ENCODE measurements at regions not wholly inside any gene's neighbourhood (a gene's known extent, or its start where the extent isn't known, plus 50 kb on each side); places are given as distances from the start of the nearest gene placed in this dataset.
"Not testable (repeated sequence)": the region's sequence is repeated elsewhere in the genome, so short reads cannot be mapped to it uniquely, and the experiment has no call there.

DNA sequence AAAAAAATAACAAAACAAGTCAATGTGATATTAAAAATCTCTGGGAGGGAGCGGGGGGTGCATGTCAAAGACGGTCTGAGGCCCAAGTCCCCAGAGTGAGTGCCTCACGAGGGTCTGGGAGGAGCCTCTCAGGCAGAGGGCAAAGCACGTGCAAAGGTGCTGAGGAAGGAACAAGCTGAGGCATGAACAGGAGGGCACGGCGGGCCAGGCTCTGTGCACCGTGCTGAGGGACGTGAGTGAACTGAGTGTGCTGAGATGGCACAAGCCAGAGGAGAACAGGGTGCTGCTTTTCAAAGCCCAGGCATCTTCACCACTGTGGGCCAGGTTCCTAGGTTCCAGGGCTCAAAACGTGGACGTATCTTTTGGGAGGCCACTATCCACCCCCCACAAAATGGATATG lies 142.1 kb upstream of the PHACTR3 start:
- DNase-seq (ENCODE audit: low spot score), result no peak

DNA sequence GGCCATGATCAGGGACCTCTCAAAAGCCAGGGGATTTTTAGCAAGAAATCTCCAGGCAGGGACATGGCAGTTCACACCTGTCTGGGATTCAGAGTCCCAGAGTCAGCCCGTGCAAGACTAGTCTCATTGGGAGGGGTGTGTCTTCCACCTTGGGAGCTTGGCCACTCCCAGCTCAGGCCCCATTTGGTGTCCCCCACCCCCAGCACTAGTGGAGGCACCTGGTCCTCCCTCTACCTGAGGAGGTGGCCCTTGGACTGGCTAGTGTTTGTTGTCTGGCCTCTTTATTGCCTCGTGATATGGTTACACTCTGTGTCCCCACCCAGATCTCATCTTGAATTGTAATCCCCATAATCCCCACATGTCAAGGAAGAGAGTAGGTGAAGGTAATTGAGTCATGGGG lies 140.8 kb upstream of the PHACTR3 start:
- DNase-seq (ENCODE audit: low spot score), result no peak

- no peak for DNase-seq (ENCODE audit: low spot score)
Observed at GRCh38 chr20:59466107-59466815, 138.1 kb upstream of the PHACTR3 start.

DNA sequence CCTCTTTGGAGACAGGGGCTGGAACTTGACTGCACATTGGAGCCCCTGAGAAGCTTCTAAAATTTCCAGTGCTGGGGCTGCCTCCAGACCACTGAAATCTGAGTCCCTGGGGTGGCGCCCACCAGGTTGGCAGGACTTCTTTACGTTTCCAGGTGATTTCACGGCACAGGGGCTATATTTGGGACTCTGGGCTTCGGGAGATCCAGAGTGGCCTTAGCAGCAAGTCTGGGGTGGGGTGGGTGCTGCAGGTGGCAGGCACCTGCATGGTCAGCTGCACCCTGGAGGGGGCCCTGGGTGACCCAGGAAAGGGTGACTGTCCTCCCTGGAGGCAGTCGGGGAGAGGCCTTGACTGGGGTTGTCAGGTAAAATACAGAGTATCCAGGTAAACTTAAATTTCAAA lies 135.5 kb upstream of the PHACTR3 start:
- no peak for DNase-seq (ENCODE audit: low spot score)

- DNase-seq (ENCODE audit: low spot score), result no peak
Observed at GRCh38 chr20:59469267-59470252, 134.8 kb upstream of the PHACTR3 start.

DNA sequence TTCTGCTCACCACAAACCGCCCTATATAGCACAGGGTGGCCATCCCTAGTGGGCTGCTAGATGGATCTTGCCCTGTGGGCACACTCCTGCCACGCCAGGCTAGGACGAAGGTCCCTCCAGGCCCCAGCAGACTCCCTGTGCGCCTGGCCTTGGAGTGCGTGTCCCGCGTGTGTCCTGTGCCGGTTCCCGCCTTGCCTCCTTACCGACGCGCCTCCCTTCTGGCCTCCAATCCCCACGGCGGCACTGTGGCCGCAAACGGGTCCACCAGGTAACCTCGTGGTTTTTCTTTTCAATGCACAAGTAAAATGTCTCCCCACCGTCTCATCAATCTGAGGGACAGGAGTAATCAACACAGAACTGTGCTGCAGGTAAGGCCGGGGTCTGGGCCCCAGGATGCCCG lies 133.8 kb upstream of the PHACTR3 start:
- DNase-seq (ENCODE audit: low spot score), result no peak

DNA sequence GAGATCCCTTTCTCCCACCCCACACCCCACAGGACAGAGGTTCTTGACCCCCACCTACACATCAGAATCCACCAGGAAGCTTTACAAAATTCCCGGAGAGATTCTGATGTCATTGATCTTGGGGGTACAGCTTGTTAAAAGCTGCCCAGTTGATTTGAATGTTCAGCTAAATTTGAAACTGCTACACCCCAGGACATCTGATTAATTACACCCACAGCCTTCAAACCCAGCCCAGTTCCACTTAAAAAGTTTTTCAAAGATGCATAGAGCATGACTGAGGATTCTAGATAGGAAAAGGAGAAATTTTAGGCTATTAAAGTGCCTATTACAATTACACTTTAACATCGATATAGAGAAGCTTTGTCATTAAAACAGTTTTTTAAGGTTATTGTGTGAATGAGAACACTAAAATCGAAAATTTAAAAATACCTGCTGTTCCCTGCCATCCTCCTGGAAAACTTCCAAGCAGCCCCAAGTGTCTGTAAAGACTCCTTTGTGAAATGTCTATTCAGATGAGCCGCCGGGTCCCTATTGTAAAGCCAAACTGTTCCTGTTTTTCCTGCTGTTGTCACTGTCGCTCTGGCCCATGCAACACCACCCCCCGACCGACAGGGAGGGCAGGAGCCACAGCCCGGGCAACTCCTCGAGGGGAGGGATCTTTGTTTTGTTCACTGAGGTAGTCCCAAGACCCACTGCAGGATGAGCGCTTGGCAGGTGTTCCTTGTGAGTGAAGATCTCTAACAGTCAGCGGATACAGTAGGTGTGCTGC lies 132.5 kb upstream of the PHACTR3 start:
- no peak for DNase-seq (ENCODE audit: low spot score)

- no peak for DNase-seq (ENCODE audit: low spot score)
Observed at GRCh38 chr20:59473742-59474141, 130.6 kb upstream of the PHACTR3 start.

DNA sequence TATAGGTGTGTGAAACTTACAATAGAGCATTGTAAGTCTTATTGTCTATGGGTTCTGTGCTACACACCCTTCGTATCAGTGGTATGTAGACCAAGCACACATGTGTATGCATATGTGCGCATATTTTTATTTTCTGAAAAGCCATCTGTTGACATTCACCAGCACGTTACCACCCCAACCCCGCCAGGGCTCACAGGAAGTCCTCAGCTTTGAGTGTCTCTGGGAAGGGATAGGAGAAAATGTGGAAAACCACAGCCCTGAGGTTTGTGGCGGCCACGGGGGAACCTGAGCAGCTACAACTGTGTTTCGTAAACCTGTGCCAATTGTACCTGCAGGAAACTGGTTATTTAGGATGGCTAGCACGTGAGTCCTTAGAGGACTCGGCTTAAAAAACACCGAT lies 123.3 kb upstream of the PHACTR3 start:
- no peak for DNase-seq (ENCODE audit: low spot score)

- no peak for DNase-seq (ENCODE audit: low spot score)
Observed at GRCh38 chr20:59481477-59482018, 122.8 kb upstream of the PHACTR3 start.

DNA sequence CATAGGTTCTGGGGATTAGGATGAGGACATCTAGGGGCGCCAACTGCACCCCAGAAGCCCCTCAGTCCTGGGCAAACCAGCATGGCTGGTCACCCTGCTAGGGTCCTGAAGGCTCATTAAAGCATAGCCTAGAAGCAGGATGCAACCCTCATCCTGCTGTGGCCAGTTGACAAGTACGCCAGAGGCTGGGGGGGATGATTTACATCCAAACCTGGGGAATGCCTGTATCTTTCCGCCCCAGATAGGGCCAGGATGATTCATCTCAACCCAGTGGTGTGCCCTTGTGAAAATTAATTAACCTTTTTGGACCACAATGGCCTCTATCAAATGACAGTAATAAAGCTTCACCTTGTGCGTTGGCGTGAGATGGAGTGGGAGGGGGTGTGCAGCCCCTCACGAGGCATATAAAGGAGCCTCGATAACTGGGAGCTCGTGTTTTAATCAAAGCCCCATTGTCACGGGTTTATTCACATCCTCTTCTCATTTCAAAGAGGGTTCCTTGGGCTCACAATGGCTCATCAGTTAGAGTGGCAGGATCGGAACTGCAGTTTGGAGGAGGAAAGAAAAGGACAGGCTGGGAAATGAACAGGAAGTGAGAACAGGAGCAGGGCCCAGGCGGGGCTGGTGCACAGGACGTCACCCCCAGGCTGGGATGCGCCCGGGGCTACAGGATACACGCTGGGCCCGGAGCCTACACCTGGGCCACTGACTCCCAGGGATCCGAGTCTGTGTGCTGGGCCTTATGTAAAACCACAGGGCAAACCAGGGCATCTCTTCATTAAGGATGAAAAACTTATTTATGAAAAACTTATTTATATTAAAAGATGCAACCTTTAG lies 121.8 kb upstream of the PHACTR3 start:
- no peak for DNase-seq (ENCODE audit: low spot score)

DNA sequence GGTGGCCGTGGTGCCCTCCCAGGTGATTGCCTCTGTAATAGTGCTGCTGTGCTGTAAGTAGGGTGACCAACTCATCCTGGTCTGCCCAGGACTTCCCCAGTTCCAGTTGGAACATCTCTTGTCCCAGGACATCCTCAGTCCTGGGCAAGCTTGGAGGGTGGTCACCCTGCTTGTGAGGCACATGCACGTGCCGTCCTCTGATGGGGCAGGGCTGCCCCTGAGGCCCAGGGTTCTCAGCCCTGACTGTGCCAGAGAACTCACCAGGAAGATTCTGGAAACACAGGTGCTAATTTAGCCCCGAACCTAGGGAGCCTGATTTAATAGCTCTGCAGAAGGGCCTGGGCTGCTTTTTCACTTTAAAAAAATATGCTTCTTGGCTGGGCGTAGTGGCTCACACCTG lies 120.9 kb upstream of the PHACTR3 start:
- no peak for DNase-seq (ENCODE audit: low spot score)

DNA sequence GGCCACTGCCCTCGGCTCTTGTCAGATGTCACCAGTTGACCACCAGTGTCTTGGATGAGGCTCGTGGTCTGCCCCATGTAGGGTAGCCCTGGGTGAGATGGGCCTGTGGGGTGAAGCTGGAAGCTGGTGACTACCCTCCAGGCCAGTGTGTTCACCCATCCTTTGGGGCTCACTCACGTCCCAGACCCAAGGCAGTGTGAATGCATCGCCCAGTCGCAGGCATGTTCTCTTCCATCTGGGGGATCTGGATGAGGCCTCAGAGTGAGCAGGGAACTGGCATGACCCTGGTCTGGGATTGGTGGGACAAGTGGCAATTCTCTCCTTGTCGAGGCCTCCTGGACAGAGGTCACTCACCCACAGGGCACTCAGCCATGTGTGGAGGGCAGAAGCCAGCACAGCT lies 120.1 kb upstream of the PHACTR3 start:
- no peak for DNase-seq (ENCODE audit: low spot score)

DNA sequence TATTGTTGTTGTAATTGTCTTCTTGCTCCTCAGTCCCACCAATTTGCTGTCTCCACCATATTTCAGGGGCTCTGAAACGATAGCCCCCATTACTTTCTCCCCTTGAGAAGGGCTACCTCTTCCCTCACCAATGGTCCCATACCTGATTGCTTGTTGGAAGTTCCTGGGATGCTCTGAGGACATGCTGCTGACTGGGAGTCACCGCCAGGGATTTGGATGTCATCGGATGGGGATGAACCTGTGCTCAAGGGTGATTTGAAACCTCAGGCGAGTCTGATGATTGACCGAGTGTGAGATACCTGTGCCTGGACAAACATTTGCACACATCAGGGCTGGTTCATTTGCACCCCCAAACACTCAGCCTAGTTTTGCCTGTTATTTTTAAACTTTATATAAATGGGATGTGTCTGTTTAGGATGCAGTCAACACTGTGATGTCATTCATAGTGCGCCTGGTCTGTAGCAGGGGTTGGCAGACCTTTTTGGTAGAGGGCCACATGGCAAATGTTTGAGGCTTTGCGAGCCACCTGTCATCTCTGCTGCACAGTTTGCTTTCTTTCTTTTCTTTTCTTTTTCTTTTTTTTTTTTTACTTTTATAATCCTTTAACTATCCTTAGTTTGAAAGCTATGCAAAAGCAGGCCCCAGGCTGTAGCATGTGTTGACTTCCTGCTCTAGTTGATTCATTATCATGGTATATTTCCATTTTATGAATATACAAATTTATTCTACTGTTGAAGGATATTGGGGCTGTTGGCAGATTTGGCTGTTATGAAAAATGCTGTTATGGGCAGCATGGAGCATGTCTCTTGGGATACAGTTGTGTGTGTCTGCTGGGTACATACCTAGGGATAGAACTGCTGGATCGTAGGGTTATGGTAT lies 118.5 kb upstream of the PHACTR3 start:
- DNase-seq (ENCODE audit: low spot score), result no peak

DNA sequence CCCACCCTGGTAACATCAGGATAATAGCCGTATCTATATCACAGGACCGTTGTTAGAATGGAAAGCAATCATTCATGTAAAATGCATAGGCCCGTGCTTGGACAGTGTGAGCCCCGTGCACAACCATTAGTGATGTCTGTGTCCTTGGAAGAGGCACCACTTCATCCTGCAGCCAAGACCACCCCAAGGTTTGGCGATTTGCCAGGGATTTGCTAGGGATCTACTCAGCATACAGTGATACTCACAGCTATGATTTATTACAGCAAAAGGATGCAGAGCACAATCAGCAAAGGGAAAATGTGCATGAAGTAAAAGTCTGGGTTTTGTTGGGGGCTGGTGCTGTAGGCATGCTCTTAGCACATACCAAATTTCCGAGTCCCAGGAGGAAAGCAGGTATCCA lies 115.9 kb upstream of the PHACTR3 start:
- not testable (repeated sequence) for DNase-seq (ENCODE audit: low spot score)

DNA sequence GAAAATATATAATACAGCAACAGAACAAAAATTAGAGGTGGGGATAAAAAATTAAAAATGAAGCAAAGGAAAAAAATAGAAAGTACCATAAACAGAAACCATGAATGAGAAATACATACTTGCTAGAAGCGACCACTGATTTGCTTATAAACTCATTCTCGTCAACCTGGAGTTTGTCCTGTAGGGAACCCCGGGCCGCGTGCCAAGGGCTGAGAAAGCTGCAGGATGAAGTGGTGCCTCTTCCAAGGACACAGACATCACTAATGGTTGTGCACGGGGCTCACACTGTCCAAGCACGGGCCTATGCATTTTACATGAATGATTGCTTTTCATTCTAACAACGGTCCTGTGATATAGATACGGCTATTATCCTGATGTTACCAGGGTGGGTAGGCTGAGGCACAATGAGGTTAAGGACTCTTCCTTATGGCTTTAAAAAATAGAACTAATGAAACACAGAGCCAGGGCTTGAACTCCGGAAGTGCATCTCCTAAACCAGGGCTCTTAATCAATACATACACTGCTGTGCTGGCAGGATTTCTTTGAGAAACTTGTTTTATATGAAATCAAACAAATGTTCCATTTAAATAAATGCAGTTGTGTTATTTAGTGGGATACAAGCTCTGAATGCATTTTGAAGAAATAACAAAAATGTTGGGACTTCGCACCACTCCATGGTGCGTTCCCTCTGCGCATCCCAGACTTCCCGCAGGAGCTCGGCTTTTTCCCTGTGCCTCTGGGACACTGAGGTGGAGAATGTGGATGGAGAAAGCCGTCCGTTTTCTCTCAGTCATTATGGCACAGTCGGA lies 113.9 kb upstream of the PHACTR3 start:
- not testable (repeated sequence) for DNase-seq (ENCODE audit: low spot score)

DNA sequence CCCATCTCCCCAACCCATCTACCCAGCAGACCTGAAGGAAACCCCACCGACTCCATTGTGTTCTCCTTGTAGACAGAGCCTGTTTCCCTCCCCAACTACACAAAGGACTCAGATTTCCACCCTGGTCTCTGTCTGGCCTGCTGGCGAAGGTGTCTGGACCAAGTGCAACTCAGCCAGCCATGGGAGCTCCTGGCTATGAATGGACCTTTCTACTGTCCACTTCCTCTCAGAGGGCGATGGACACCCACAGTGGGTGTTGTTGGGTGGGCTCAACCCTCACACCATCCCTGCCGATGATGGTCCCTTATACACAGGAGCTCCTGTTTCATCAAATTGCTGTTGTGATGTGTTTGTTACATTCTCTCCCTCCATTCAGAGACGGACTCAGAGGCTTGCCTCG lies 112.5 kb upstream of the PHACTR3 start:
- DNase-seq (ENCODE audit: low spot score), result no peak

- DNase-seq (ENCODE audit: low spot score), result no peak
Observed at GRCh38 chr20:59493926-59494325, 110.4 kb upstream of the PHACTR3 start.

- DNase-seq (ENCODE audit: low spot score), result no peak
Observed at GRCh38 chr20:59495166-59495565, 109.2 kb upstream of the PHACTR3 start.
